HuH-7.5 (cell line): ENCODE measurements at regions not wholly inside any gene's neighbourhood (a gene's known extent, or its start where the extent isn't known, plus 50 kb on each side); places are given as distances from the start of the nearest gene placed in this dataset.
A peak's percentile ranks its signal among the peaks of the same experiment; 100 is the strongest.

Experiments used
- DNase-seq: peaks from one replicate; pipeline ENCODE4 v3.0.0; 2011; ENCODE audit warnings: low spot score

DNA sequence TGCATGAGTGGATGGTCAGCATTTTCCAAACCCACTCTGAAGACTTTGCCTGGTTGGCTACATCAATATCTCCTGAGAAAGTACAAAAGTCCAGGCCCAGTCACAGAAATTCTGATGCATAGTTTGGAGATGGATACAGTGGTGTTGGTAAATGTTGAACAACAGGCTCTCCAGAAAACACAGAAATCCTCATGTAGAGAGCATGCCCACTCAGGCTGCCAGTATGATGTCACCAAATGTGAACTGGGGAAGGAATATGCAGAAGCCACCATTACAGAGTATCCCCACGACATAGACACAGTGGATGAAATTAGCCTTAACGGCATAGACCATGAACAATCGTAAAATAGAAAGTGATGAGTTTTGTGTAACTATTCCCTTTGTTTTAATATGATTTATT is 97.1 kb upstream of the NXT1 start:
- no peak for DNase-seq

DNA sequence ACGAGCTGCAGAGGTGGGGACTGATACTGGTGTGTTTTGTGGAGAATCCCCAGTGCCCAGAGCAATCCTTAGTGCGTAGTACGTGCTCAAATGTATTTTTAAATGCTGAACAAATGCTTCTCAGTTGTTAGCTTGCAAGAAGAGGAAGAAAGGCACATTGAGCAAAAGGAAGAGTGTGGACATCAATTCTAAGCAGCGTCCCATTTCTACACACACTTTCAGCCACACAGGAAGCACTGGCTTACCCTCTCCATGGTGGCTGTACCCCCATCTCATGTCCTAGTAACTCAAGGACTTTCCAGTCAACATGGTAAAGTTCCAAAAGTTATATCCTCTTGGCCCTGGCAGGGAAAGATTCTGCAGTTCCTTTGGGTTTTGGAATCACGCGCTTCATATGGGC is 98.8 kb upstream of the NXT1 start:
- no peak for DNase-seq

DNA sequence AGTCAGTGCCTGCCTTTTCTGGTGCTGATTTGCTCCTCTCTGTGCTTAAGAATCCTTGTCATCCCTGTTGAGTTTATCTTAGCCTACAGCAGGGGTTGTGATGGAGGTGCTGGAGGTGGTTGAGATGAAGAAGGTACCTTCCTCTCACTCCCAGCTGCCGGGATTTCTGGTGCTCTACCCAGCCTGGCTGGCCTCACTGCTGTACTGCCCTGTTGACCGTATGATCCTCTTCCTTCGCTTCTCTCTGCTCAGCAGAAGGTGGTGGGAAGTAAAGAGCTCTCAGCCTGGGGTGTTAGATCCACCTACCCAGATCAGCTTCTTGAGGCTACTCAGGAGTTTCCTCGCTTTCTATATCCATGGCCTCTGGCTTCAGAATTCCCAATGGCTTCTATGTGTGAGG is 101.0 kb upstream of the NXT1 start:
- no peak for DNase-seq

DNA sequence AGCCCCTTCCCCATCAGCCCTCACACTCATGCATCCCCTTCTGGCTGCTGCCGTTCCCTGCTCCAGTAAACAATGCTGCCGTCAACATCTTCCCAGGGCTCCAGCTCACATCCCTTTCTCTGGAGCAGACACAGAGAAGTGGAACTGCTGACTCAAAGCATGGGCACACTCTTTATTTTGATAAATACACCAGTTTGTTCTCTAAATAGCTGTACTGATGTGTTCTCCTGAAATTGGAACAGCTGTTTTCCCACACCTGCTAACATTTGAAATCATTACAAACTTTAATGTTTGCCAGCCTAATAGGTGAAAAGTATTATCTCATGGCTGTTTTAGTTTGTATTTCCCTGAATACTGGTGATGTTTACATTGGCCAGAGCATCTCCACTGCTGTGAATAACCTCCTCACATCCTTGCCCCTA is 102.1 kb upstream of the NXT1 start:
- no peak for DNase-seq

DNA sequence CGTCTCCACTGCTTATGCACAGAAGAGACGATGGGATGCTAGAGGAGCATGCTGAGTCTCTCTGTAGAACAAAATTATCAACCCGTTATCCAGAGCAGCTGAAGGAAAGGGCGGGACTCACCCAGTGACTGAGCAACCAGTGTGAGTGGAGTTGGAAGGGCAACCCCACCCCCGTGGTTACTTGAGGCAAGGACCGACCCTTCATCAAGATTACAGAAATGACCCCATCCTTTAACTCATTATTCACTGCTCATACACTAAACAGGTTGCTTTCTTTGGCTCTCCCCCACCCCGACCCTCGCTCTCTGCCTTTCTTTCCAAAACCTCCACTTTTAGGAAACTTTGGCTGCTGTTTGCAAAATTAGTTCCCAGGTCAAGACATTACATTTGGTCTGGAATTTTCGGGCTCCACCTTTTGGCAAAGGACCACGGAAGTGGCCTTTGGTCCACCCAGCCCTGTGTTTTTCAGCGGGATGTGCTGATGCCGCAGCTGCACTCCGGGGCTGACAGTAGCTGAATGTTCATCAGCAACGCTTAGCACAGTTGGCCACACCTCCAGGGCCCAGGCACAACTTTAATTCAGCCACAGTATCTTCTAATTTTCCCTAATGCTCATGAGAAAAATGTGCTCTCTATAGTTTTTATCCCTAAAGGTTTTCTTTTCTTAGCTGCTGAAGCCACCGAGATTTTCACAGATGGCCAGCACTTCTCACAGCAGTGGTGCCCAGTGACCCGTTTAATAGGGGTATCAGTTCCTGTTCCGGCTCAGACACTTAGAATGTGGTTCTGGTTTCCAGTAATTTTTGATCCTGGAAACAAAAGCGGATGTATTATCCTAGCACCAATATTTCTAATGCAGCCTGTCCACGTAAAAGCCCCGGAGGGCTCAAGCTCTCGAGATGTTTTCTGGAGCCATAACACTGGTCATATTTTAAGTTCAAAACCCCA is 103.6 kb upstream of the NXT1 start:
- DNase-seq: no peak

DNA sequence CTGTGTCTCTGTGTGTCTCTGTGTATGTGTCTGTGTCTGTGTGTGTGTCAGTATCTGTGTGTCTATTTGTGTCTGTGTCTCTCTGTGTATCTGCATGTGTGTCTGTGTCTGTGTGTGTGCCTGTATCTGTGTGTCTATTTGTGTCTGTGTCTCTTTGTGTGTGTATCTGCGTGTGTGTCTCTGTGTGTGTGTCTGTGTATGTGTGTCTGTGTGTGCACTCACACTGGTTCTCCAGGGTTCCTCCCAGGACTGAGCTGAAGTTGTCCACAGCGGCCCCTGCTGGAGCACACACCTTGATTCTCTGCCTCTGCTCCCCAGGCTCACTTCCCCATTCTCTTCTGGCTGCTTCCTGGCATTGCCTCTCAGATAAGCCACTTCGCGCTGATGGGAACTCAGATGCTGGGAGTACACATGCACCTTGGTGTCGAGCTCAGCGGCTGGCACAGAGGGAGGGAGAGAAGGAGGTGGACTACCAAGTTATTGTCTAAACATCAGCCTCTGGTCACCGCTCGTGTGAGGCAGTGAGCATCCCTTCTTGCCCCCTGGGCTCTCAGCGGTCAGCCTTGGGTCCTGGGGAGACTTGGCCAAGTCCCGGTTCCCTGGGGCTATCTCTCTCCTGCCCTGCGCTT is 104.9 kb upstream of the NXT1 start:
- DNase-seq: peak; percentile 43

DNA sequence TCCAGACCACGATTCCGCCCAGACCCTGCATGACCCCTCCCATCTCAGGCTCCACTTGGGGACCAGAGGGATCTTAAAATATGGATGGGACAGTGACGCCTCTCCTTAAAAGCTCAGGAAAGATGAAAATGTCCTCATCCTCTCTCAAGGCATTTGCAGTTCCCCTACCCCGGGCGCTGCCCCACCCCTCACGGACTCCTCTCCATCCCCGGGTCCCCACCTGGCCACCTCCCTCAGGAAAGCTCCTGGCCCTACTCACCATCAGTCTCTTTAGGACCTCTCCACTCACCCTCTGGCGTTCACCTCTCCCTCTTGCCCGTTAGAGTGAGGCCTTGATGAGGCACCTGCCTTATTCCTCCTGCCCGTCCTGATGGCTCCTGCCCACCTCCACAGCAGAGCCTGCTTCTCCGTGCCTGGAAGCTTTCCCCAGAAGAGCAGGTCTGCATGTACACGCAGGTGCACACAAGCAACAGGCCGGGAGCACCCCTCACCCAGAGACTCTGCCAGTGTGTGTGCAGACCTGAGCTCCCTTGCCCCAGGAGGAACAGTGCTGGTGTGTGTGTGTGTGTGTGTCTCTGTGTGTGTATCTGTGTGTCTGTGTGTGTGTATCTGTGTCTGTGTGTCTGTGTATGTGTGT is 105.6 kb upstream of the NXT1 start:
- no peak for DNase-seq

DNA sequence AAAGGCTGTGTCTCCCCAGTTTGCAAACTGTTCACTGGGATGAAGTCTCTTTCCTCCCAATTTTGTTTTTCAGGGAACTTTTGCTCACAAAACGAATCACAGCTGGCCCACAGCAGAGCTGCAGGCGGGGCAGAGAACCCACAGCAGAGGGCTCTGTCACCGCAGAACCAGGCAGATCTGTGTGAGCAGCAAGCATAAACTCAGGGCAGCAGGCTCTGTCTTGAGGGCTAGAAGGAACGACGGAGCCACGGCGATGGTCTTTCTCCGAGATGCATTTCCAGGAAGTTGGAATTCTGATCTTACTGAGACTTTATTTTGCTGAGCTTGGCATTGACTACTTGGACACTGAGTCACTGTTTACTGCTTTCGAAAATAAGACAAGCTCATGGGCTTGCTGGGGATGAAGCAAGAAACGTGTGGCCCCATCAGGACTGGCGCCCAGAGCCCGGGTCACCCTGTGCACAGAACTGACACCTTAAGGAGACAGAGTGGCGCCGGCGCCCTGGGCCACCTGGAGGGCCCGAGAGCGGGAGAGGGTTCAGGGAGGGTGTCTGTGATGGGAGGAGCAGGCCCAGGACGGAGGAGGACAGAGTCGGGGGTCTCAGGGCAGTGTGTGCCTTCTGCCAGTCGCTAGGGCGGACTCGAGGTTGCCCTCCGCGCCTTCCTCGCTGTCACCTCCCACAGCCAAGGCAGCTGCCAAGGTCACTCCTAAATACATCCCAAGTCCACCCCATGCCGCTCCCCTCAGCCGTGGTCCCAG is 106.3 kb upstream of the NXT1 start:
- no peak for DNase-seq

DNA sequence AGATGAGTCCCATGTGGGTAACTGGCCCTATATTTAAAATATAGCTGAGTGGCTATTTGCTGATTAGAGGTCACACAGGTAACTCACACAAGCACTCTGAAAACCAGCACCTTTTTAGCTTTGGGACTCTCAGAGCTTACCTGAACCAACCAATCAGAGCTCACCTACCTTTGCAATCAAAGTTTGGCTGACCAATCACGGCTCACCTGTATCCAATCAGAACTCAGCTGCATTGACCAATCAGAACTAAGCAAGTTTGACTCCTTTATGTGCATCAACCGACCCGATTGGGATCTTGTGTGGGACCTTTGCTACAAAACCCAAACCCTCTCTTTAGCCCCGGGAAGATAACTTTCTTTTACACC is 106.8 kb upstream of the NXT1 start:
- no peak for DNase-seq

DNA sequence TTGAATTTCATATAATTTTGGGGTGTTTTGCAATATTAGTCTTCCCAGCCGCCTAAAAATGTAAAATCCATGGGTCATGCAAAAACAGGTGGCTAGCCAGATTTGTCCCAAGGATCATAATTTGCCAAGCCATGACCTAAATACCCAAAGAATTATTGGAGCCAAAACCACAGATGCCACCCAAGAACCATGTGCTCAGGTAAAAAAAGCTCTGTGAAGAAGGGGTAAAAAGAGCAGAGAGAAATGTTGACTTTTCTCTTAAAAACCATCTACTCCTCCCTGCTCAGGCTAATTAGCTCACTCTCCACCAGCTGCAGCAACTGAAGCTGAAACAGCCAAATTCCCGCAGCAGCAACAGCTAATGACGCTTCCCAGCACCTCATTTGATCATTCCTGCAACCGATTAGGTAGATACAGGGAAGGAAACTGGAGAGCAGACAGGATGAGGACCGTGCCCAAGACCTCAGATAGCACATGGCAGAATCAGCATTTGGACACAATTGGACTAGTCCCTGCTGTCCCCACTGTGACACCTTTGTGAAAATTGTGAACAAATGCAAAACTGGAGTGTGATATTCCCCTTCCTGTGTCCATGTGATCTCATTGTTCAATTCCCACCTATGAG is 107.9 kb upstream of the NXT1 start:
- DNase-seq: no peak

DNA sequence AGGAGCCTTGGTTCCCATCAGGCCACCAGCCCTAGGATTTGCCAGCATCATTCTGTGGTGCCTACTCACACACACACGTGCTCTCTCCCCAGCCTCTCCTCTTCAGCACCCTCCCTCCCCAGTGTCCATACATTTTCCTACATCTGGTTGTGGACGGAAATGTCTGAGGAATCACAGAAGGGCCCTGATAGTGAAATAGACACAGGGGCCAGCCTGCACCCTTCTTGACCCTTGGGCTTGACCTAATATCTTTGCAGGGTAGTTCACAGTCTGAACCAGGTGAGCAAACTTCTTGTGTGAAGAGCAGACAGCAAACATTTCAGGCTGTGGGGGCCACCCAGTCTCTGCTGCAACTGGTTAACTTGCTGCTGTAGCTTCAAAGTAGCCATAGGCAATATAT is 108.5 kb upstream of the NXT1 start:
- DNase-seq: no peak

DNA sequence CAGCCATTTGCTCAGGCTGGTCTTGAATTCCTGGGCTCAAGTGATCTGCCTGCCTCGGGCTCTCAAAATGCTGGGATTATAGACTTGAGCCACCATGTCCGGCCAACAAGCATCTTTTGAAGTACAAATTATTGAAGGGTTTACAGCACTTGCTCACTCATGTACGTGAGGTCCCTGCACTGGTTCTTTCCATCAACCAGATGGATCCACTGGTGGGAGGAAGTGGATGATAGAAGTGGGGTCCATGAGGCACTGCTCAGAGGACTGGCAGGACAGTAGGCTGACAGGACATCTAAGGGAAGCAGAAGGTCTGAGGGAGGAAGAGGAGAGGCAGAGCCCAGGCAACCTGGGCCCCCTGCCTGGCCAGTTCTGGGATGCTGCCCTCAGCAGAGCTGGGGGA is 109.2 kb upstream of the NXT1 start:
- no peak for DNase-seq

DNA sequence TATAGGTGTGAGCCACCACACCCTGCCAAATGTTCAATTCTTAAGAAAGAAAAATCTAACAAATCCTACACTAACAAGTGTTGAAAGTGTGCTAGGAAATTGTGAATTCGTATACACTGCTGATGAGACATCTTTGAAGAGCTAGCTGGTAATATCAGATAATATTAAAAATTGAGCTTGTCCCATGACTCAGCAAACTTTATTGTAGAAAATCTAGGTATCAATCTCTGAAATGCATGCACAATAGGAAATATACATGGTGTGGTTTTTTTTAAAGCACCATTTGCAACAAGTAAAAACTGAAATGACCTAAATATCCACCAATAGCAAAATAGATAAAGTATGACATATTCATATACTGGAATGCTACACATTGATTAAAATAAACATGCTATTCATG is 110.1 kb upstream of the NXT1 start:
- no peak for DNase-seq

DNA sequence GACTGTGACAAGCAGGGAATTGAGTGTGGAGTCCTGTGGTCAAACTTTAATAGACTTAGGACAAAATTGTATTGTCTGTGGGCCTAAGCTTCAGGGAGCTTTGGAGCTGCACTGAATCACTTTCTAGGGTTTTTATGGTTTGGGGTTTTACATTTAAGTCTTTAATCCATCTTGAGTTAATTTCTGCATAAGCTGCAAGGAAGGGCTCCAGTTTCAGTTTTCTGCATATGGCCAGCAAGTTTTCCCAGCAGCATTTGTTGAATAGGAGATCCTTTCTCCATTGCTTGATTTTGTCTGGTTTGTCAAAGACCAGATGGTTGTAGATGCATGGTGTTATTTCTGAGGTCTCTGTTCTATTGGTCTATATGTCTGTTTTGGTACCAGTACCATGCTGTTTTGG is 113.4 kb upstream of the NXT1 start:
- no peak for DNase-seq

DNA sequence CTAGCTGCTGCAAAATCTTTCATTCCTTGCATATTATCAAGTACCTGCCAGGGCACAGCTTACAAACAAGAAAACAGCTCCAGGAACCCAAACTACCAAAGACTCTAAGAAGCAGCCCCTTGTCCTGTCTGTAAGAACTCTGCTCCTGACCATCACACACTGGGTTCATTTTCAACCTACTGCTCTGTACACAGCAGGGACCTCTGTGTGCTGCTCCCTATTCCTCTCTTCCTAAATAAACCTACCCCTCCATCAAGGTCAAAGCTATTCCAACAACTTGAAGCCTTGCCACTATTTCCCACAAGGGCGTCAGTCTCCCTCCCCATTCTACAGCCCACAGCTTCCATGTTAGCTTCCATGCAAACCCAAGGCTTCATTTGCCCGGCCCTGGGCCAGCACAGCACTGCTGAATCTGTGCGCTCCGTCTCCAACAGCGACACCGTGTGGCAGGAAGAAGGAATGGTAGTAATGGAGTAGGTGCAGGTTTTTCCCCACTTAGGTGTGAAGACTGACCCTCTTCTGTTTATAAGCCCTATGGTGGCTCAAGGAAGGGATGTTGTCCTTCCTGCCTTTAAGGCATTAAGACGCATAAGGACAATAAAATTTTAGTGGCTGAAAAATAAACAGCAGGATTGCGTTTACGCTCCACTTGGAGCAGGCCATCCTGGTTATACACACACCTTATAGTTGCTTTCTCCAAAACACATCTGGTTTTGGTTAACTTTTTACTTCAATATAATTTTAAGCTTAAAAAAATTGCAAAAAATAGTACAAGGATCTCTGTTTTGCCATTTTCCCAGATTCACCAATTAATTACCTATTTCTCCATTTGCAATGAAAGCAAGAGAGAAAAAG is 115.2 kb upstream of the NXT1 start:
- peak; percentile 55 for DNase-seq

DNA sequence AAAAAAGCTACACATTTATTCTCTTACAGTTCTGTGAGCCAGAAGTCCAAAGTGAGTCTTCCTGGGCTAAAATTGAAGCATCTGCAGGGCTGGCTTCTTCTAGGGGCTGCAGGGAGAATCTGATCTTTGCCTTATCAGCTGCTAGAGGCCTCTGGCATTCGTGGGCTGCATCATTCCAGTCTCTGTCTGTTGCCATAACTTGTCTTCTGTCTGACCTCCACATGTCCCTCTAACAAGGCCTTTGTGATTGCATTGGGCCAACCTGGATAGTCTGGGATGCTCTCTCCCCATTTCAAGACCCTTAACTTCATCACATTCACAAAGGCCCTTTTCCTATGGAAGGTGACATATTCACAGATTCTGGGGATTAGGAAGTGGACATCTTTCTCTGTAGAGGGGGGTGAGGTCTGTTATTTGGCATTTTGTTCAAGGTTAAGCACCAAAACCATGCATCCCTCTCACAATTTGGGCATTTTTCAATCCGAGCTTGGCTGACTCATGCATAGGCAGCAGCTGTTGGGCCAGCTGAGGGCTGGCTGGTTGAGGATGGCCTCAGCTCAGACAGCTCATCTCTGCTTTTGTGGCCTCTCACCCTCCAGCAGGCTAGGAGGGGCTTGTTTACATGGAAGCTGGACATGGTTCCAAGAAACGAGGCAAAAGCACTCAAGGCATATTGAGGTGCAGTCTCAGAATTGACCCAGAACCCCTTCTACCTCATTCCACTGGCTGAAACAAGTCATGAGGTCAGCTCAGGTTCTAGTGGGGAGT is 116.1 kb upstream of the NXT1 start:
- DNase-seq: no peak

DNA sequence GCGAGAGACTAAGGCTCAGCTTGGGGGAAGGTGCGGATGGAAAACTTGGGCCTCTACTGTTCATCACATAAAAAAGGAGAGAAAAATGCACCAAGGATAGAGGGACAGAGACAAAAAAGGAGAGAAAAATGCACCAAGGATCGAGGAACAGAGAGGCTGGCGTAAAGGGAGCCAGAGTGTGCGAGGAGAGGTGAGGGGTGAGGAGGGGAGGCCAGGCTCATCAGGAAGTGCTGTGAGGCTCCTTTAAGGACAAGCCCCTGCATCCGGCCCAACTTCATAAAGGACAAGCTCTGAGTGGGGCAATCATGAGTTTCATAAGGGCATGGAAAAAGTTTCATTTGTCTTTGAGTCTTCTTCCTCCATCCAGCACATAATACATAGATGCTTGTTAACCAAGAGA is 117.2 kb upstream of the NXT1 start:
- DNase-seq: no peak

DNA sequence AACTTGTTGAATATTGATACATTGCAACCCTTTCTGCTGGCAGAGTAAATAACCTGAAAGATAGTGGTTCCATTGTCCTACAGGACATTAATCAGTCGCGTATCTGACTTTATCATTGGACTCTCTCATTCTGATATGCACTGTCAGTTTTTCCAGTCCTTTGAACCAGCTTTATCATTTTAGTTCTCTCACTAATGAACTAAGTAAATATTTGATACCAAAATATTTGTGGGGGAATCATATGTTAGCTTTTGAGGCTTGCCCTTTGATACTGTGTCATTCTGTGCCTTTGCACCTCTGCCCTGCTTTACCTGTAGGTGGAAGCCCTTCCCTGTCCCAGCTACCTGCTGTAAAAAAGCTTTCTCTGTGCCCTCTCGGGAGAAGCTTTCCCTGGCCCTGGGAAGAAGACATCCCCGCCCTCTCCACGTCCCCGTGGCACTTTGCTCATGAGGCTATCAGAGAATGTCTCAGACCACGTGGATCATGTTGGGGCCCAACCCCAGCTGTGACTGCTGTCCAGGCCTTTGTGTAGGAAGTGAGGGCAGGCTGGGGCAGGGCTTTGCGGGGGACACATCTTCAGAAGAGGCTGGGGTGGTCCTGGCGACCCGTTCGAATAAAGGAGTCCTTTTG is 117.8 kb upstream of the NXT1 start:
- no peak for DNase-seq

DNA sequence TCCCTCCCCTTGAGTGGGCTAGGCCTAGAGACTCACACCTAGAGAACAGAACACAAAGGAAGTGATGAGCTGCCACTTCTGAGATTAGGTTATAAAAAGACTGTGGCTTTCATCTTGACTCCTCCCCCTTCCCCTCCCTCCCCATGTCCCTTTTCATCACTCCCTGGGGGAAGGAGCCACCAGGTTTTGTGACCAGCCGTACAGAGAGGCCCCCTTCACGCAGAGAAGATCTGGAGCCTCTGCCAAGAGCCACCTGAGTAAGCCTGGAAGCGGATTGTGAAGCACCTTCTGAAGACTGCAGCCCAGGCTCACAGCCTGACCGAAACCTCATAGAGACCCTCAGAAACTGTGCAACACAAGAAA is 118.4 kb upstream of the NXT1 start:
- DNase-seq: no peak
